Cardiac septum (tissue), 1 donor: ENCODE measurements at regions not wholly inside any gene's neighbourhood (a gene's known extent, or its start where the extent isn't known, plus 50 kb on each side); places are given as distances from the start of the nearest gene placed in this dataset.

Experiments
- DNase-seq: peaks from one replicate; pipeline ENCODE4 v3.0.0-alpha.2; 2020; ENCODE audit warnings: low spot score
- intact Hi-C: fragments of 100-400 bp; cut with DNase I; formaldehyde crosslinking; loops from one replicate; pipeline ENCODE4 v1.14.0; 2022
- donor health status: DM: no; HTN: no; CAD: no.

DNA sequence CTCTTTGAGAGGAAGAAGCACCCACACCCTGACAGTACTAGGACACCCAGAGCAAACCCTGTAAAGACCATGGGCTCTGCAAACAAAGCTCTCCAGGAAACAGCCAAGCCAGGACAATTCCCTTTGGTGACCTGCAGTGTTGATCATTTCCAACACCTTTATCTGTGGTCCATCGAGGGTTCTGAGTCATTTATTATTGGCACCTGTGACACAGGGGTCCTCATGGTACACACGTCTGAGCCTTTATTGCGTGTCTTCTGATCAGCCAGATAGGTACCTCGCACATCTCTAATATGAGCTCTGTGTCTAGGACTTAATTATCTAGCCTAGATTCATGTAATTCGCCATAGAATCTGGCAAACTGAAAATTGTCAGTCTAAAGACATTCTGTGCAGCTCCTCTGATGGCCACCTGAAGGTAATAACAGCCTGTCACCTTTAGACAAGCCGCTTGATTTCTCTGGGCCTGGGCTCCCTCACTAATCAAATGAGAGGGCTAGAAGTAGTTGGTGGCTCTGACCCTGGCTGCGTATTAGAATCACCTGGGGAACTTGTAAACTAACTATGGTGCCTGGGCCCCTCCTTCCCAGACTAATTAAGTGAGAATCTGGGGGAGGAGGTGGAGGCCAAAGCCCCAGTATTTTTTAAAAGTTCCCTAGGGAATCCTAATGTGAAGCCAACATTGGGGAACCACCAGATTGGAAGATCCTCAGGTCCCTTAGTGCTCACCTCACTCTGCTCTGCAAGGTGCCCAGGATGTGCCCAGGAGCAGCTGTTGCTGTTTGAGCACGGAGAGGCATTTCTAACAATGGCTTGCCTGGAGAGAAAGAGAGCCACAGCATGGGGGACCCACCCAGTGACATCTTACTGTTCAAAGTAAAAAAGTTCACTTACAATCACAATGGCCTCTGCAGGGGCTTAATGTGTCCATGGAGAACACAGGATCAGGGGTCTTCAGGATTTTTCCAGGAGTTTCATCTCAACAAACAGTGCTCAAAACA is 122.0 kb upstream of the ARID1B start:
- no peak for DNase-seq
- intact Hi-C loops, result no loop called here

DNA sequence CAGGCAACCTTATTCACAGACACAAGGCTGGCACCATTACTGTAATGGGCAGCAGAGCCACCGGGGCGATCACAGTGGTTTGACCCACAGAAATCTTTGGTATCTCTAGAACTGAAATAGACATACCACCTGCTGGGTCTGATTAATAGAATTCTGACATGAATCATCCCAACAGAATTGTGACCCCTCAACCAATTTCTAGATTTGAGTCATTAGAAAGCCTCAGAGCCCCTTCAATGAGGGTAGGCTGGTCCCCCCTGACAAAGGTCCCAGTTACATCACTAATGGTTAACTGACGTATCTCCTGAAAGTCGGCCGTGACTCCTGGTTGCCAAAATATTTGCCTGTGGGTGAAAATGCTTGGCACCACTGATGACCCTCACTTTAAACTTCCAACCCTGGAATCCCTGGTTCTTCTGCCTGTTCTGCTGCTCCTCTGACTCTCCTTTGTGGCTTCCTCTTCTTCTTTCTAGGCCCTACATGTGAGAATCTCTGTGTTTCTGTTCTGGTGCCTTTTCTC is 124.9 kb upstream of the ARID1B start:
- intact Hi-C loops, result no loop called here
- no peak for DNase-seq

DNA sequence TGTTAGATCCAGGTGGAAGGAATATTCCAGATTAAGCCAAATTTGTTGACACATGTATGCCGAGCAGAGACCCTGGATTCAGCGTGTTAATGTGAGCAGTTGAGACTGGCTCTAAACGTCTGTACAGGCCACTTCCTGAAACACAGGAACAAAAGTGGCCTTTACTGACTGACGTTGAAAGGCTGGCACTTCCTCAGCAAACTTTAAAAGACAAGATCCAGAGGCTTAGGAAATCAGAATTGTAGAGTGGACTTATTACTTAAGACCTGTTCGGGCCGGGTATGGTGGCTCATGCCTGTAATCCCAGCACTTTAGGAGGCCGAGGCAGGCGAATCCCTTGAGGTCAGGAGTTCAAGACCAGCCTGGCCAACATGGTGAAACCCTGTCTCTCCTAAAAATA is 125.7 kb upstream of the ARID1B start:
- no peak for DNase-seq
- intact Hi-C loops, result no loop called here

DNA sequence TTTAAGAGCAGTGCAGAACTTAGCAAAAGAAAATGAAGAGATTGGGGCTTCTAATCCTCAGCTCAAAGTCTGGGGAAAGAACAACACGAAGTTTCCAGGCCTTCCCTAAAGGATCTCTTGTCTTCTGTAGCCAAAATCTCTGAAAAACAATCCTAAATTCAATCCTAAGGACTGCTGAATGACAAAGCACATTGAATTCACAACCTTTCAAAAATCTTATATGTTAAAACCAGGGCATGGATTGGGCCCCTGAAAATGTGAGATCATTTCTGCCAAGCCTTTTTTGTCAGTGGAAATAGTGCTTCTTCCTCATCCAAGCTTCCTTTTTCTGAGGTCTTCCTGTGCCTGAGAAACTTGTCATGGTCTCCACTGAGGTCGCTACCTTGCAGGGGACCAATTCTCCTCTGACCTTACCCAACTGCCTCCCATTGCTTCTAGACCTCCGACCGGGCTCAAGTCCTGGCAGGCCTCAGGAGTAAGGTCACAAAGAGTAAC is 126.2 kb upstream of the ARID1B start:
- no peak for DNase-seq
- intact Hi-C loops, result no loop called here

DNA sequence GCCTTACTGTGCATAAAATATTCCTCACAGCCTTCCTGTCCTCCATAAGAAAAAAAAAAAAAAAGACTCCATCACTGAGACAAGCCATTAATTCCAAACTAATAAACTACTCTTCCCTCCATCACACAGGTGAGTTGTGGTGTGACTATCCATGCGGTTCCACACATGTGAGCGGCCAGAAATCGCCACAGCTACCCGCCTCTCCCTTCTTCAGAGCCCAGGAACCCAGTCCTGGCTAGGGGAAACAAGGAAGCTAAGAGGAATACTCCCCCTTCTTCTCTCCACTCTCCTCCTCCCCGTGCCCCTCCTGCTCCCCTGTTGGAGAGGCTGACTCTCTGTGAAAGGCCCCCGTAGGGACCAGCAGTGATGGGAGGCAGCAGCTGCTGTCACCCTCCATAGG is 128.6 kb upstream of the ARID1B start:
- DNase-seq, result no peak
- intact Hi-C loops, result no loop called here

DNA sequence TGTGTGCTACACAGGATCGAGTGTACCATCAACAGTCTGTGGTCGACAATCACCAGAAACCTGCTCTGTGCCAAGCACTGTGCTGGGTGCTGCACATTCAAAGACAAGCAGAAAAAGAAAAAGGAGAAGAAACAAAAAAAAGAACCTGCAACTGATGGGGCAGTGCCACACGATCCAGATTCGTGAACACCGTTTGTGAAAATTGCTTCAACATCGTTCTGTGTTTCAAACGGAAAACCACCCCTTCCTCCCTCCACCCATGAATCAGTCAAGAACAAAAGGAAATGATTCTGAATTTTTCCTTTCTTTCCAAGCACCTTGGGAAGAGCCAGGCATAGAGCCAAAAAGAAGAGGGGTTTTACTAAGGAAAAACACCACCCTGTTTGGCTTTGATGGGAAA is 129.2 kb upstream of the ARID1B start:
- DNase-seq, result no peak
- intact Hi-C loops, result no loop called here

DNA sequence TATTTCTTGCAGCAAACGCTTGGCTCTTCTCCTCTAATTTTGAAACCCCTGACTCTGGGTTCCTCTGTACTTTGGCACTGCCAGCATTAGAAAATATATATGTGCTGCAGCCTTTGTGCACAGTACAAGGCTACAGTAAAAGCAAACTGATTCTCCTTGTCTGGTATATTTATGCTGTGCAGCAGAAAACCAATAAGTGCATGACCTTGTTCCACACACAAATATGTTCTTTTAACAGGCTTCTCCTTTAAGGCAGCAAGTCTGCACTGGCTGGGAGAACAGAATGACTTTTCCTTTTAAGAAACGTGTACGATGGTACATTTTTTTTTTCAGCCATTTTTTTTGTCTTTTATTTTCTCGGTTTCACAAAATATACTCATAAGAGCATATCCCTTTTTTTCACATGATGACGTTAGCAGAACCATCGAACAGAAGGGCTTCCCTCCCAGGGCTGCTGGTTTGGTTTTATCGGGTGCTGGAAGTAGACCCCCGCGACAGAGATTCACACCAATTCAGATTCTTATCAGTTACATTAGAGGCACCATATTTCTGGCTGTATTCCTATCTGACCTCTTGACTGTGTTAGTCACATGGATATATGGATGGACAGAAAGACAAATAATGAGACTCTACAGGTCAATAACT is 129.9 kb upstream of the ARID1B start:
- intact Hi-C loops, result no loop called here
- no peak for DNase-seq

DNA sequence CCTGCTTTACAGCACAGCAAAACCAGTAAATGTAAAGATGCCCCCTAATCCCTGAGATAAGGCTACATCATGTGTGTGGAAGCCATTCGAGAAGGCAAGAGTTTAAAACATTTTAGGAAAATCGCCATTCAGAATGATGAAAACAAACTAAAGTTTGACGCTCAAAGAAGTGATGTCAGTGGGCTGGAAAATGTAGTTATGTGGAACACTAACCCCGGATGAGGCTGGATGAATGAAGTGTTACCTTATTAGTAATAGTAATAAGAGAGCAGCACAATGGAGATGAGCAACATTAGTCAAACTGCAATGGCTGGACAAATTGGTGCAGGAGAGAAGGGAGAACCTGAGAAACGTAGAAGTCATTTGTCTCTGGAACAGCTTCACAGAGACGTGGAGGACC is 130.7 kb upstream of the ARID1B start:
- no peak for DNase-seq
- intact Hi-C loops, result no loop called here

DNA sequence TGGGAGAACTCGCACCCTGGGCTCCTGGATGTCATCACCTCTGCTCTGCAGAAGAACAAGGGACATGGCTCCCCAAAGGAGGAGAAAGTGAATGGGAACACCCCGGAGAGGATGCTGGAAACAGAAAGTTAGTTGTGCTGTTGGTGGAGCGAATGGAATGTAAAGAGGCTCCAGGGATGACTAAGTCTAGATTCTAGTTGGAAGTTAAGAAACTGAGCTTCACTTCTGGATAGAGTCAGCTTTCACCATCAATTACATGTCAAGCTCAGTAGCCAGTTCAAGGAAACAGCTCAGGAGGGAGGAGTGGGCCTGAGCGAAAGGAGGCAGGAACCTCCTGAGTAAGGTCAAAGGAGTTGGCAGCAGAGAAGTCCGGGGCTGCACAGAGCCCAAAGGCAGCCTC is 132.1 kb upstream of the ARID1B start:
- no peak for DNase-seq
- intact Hi-C loops, result no loop called here

DNA sequence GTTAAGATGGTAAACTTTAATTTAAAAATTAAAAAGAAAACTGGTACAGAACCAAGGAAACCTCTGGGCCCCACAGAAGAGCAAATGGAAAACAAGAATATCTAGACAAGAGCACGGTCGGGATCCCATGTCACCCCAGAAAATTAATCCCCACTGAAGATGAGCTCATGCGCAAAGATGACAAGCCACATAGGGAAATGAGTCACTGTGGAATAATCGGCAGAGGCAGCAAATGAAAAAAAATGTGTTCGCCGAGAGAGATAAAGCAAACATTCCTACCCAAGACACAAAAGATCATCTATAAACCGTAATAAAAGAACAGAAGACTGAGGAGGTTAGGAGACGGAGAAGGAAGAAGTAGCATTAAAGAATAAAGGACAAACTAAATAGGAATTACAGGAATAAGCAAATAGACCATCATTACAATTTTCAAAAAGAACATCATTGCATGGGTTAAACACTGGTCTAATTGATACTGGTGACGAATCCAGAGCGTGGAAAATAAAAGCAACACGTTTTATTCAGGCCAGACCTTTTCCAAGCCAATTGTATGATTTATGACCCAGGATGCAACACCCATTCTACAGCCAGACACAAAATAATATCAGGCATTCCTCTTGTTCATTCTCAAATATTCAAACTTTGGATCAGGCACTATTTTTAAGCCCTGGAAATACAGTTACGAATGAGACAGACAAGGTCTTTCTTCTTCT is 138.0 kb upstream of the ARID1B start:
- intact Hi-C loops, result no loop called here
- no peak for DNase-seq

DNA sequence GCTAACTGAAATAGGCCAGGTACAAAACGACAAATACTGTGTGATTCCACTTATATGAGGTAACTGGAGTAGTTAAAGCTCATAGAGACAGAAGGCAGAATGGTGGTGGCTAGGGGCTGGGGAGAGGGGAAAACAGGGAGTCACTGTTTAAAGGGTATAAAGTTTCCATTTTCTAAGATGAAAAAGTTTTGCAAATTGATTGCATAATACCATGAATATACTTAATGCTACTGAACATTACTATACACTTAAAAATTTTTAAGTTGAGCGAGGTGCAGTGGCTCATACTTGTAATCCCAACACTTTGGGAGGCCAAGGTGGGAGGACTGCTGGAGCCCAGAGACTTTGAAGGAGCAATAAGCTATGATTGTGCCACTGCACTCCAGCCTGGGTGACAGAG is 138.6 kb upstream of the ARID1B start:
- intact Hi-C loops, result no loop called here
- DNase-seq, result no peak

DNA sequence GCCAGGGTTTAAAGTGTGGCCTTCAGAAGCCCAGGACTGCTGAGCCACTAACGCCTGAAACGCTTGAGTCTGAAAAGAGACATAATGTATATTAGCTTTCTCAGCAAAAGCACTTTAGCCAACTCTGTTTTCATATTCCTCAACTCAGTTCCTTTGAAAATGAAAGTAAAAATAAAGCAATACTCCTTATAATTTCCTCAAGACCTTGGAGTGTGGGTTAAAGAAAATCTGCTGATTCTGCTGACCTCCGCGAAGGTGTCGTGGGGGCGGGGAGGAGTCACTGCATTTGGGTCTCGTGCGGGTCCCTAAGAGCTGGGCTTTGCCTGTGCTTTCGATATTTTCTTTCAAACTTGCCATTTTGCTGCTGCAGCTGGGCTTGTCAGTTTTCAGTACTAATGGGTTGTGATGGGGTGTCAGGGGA is 142.2 kb upstream of the ARID1B start:
- no peak for DNase-seq
- intact Hi-C loops, result no loop called here

DNA sequence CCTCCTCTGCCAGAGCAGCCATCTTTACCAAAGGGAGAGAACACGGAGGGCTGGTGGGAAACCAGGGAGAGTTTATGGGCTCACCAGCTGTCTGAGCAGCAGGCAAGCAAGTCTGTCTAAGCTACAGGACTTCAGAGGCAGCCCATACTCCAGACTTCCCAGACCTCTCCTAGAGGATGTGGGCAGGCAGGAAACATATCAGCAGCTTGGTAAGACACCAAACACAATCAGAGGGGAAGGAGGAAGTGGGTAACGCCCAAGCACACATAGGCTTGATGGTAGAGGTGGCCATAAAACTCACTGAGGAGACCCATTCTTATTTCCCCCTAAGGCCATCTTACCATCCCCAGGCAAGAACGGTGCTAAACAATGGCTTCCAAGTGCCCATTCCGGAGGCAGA is 143.1 kb upstream of the ARID1B start:
- DNase-seq, result no peak
- intact Hi-C loops, result no loop called here

DNA sequence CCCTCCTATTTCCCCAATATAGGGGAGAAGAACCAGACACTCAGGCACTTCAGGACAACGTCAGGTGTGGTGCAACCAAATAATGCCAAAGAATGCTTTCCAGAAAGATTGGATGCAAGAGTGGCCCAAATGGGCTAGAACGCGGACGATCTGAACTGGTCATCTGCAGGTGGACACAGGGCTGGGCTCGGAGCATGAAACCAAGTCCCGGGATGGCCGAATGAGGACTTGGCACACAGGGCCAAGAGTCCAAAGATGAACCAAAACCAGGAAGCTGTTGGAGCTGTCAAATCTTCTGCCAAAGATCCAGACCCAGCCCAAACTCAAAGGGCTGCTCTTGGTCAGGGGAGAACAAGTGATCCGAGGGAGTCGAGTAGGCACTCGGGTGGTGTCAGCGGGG is 143.9 kb upstream of the ARID1B start:
- intact Hi-C loops, result no loop called here
- no peak for DNase-seq

DNA sequence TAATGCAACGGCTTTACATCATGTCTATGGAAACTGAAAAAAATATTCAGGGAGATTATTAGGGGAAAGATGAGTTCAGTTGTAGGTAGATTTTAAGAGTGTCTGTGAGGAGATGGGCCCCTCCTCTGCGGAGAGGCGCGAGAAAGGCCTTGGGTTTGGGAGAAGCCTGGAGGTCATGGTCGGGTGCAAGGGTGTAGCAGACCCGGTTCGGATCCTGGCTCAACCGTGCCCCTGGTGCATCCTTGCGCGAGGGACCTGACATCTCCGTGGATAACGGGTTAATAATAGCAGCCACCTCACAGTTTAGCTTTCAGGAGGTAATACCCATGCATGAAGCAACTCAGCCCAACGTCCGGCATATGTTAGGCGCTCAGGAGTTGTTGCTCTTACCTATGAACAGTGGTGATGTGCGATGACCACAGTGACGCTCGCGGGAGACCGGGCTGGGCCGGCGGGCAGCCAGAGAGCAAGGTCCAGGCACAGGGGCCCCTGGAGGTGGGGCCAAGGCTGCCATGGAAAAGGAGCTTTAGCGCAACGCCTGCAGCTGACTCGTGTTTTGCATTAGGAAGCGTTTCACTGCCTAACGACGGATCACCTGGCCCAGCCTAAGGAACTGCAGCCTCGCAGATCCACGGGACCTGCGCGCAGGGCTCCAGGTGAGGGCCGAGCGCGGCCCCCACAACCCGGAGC is 146.4 kb upstream of the ARID1B start:
- intact Hi-C loops, result no loop called here
- no peak for DNase-seq

DNA sequence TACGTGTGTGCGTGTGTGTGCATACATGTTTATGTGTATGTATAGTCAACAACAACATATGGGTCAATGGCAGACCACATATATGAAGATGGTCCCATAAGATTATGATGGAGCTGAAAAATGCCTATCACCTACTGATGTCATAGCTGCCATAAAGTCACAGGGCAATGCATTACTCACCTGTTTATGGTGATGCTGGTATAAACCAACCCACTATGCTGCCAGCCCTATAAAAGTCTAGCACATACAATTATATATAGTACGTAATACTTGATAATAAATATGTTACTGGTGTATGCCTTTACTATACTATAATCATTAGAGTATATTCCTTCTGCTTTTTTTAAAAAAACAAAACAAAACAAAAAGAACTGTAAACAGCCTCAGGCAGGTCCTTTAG is 148.4 kb upstream of the ARID1B start:
- intact Hi-C loops, result no loop called here
- no peak for DNase-seq

DNA sequence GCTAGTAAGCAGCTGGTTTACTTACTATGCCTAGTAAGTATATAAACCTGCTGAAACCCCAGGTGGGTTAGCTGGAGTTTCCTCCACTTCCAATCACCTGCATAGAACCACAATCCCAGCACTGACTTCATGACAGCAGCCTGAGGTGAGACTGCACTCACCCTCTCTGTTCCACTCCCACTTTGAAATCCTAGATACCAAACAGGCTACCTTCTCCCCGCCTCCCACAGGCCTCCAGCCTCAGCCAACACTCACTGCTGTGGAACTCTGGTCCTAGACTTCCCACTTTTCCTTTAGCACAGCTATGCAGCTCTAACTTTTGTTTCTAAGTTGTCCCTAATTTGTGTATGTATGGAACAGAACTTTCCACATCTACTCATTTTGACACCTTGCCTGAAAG is 149.7 kb upstream of the ARID1B start:
- intact Hi-C loops, result no loop called here
- no peak for DNase-seq

DNA sequence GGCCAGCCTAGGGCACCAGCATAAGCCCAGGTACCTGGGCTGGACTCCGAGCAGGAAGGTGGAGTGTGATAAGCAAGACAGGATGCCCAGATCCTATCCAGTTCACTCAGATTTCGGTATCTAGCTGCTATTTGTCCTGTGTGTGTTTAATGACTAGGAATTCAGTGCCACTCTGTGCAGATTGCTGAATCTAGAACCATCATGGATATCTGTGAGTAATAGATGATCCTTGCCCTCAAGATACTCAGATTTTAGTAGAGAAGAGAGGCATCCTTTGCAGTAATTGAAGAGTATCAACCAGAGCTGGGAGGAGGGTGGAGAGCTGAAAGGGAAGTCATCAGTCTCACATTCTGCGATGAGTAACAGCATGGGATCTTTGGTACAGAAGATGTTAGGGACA is 155.0 kb upstream of the ARID1B start:
- intact Hi-C loops, result no loop called here
- DNase-seq, result no peak

DNA sequence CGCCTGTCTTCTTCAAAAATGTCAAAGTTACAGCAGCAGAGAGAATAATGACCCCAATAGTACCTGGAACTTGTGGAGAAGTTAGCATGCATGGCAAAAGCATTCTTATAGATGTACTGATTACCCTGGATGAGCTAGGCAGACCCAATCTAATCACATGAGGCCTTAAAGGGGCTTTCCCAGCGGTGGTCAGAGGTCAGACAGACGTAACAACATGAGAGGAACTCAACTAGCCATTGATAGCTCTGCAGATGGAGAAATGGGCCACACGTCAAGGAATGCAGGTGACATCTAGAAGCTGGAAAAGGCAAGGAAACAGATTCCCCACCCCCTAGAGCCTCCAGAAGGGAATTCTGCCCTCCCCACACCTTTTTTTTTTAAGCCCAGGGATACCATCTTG is 156.8 kb upstream of the ARID1B start:
- intact Hi-C loops, result no loop called here
- no peak for DNase-seq
